Panc1 (cell line): ENCODE measurements at regions not wholly inside any gene's neighbourhood (a gene's known extent, or its start where the extent isn't known, plus 50 kb on each side); places are given as distances from the start of the nearest gene placed in this dataset.

Source experiments
- POLR2AphosphoS5 ChIP-seq: IDR thresholded peaks from 2 replicates; pipeline ENCODE4 v1.6.1; 2012; ENCODE audit warnings: mild to moderate bottlenecking, low read depth, low read length, moderate library complexity
- SIN3A ChIP-seq: IDR thresholded peaks from 2 replicates; pipeline ENCODE4 v1.6.1; 2012; ENCODE audit warnings: low read depth, mild to moderate bottlenecking, low read length, moderate library complexity, borderline replicate concordance; ENCODE audit not compliant: insufficient read depth
- TCF7L2 ChIP-seq: IDR thresholded peaks from 2 replicates; pipeline ENCODE4 v1.6.1; 2011; ENCODE audit warnings: mild to moderate bottlenecking, low read depth, low read length, inconsistent platforms
- TF ChIP-seq, protein P1 (sequence below): fragments of 450-650 bp; IDR thresholded peaks from 2 replicates; pipeline ENCODE4 v1.5.1; 2017; ENCODE audit warnings: mild to moderate bottlenecking
- TF ChIP-seq, protein P2 (sequence below), 2 experiments: IDR thresholded peaks; 2 replicates each; pipeline ENCODE4 v1.6.1; 2011 to 2012; ENCODE audit warnings: low read depth in 2 of 2, control low read depth in 1 of 2, low read length in 1 of 2, mild to moderate bottlenecking in 1 of 2, moderate library complexity in 1 of 2; ENCODE audit not compliant: insufficient read depth in 1 of 2

DNA sequence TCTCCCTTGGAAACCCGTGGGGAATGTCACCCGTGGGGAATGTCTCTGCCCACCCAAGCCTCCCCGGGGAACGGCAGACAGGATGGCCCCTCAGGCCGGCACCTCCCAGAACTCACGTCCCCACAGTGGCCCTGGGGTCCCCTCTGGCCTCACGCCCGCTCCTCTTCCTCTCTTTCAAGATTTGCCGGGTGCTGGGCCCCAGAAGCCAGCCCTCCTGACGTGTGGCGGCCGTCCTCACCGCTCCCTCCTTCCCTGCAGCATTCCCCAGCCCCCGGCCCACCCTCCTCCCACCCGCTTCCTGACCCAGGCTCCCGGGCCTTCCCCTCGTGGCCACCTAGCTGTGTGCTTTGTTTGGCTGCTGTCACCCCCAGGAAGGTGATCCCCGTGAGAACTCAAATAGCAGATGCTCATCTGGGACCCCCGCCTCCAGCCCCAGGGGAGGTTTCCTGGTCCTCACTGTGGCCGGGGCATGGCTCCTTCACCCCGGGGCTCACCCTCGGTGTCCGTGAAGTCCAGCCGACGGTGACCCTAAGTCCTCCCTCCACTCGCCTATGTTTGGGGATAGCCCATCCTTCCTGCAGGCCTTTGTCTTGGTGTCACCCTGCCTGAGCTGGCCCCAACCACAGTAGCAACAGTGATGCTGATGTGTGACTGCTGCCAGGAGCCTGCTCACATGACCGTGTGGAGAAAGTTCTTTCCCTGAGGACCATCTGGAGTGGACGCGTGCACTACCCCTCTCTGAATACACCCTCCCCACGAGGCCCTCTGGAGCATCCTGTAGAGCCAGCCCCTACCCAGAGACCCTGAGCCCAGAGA lies 163.3 kb upstream of the IER5L start:
- TF ChIP-seq, protein P1, sequence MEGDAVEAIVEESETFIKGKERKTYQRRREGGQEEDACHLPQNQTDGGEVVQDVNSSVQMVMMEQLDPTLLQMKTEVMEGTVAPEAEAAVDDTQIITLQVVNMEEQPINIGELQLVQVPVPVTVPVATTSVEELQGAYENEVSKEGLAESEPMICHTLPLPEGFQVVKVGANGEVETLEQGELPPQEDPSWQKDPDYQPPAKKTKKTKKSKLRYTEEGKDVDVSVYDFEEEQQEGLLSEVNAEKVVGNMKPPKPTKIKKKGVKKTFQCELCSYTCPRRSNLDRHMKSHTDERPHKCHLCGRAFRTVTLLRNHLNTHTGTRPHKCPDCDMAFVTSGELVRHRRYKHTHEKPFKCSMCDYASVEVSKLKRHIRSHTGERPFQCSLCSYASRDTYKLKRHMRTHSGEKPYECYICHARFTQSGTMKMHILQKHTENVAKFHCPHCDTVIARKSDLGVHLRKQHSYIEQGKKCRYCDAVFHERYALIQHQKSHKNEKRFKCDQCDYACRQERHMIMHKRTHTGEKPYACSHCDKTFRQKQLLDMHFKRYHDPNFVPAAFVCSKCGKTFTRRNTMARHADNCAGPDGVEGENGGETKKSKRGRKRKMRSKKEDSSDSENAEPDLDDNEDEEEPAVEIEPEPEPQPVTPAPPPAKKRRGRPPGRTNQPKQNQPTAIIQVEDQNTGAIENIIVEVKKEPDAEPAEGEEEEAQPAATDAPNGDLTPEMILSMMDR: no peak
- TF ChIP-seq, protein P2, sequence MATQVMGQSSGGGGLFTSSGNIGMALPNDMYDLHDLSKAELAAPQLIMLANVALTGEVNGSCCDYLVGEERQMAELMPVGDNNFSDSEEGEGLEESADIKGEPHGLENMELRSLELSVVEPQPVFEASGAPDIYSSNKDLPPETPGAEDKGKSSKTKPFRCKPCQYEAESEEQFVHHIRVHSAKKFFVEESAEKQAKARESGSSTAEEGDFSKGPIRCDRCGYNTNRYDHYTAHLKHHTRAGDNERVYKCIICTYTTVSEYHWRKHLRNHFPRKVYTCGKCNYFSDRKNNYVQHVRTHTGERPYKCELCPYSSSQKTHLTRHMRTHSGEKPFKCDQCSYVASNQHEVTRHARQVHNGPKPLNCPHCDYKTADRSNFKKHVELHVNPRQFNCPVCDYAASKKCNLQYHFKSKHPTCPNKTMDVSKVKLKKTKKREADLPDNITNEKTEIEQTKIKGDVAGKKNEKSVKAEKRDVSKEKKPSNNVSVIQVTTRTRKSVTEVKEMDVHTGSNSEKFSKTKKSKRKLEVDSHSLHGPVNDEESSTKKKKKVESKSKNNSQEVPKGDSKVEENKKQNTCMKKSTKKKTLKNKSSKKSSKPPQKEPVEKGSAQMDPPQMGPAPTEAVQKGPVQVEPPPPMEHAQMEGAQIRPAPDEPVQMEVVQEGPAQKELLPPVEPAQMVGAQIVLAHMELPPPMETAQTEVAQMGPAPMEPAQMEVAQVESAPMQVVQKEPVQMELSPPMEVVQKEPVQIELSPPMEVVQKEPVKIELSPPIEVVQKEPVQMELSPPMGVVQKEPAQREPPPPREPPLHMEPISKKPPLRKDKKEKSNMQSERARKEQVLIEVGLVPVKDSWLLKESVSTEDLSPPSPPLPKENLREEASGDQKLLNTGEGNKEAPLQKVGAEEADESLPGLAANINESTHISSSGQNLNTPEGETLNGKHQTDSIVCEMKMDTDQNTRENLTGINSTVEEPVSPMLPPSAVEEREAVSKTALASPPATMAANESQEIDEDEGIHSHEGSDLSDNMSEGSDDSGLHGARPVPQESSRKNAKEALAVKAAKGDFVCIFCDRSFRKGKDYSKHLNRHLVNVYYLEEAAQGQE (IDR thresholded peaks at IDR 0.05; ENCODE audit: insufficient read depth in 1 of 2, low read depth in 2 of 2, low read length in 1 of 2): no peak
- TF ChIP-seq POLR2AphosphoS5 (no peak), SIN3A (no peak), TCF7L2 (no peak)
